ENCODE measurements at regions not wholly inside any gene's neighbourhood (a gene's known extent, or its start where the extent isn't known, plus 50 kb on each side); places are given as distances from the start of the nearest gene placed in this dataset.
"Not testable (repeated sequence)": the region's sequence is repeated elsewhere in the genome, so short reads cannot be mapped to it uniquely, and the experiment has no call there.

DNA sequence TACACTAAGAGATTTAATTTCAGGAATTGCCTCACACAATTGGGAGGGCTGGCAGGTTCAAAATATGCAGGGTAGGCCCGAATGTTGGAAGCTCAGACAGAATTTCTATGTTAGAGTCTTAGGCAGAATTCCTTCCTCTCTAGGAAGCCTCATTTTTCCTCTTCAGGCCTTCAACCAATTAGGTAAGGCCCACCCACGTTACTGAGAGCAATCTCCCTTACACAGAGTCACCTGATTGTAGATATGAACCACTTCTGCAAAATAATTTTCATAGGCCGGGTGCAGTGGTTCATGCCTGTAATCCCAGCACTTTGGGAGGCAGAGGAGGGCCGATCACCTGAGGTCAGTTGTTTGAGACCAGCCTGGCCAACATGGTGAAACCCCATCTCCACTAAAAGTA lies 50.2 kb upstream of the HIVEP1 start:
- no peak for DNase-seq

DNA sequence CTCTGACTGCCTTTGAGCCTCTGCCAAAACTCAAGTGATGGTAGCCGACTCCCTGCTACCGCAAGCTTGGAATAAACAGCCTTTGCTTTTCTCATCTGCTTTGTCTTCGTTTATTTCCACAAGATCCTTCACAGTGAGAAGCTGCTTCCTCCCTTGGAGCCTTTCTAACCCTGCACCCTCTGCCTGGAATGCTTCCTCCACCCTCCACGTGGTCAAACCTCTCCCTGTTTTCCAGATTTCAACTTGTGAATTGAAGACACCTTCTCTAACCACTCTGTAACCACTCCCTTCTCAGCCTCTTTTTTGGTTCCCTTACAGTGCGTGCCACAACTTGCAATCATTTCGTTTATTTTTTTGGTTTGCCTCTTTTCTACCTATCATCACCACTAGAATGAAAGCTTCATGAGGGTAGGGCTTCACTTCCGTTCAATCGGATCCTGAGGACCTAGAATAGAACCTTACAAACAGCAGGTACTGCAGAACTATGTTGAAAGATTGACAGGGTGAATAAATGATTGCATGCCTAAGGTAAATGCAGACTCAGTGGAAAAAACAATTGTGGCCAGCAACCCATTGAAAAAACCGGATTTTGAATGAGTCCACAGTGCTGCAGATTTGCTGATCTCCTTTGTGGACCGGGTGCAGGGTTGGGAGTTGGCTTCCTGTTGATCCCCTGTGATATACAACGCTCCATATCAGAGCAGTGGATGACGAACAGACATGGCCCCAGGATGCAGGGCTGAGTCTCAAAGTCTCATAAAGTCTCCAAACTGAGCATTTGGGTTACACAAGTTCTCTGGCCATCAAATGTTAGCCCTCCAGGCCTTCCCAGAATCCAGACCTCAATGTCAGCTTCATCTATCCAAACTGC lies 51.0 kb upstream of the HIVEP1 start:
- no peak for DNase-seq

DNA sequence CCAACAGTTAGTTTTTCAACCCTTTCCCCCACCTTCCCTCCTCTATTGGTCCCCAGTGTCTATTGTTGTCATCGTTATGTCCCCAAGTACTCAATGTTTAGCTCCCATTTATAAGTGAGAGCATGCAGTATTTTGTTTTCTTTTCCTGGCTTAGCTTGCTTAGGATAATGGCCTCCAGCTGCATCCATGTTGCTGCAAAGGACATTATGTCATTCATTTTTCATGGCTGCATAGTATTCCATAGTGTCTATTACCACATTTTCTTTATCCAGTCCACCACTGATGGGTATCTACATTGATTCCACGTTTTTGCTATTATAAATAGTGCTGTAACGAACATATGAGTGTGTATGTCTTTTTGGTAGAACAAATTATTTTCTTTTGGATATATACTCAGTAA lies 55.3 kb upstream of the HIVEP1 start:
- DNase-seq = no peak

DNA sequence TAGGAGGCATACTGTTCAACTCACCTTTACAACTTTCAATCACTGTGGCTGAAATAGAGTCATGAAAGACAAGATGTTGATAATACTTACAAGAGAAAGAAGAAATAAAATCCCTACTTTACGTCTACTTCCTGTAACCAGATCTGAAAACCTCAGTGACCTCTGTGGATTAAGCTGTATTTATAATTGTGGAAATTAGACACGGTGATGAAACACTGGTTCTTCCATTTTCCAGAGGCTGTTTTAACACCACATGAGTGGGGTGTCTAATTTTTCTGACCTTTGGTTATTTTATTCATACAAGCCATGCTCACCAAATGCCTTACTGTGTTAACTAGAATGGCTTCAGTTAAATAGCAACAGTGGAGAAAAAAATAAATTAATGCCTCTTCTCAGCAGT lies 58.5 kb upstream of the HIVEP1 start:
- DNase-seq = no peak

DNA sequence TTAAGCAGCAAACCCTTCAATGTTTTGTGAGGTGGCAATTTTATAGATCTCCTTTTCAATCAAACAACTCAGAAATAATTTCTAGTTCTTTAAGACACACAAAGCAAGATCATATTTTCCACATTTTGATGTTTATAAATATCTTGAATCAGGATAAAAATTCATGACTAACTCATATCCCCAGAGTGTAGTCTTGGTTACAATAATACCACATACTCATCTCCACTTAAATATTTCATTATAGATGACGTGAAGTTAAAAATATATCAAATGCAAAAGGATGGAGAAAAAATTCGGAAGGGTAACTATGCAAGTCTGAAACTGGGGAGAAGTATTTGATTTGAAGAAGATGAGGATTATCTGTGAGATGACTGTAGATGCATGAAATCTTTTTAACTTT lies 59.8 kb upstream of the HIVEP1 start:
- no peak for DNase-seq

DNA sequence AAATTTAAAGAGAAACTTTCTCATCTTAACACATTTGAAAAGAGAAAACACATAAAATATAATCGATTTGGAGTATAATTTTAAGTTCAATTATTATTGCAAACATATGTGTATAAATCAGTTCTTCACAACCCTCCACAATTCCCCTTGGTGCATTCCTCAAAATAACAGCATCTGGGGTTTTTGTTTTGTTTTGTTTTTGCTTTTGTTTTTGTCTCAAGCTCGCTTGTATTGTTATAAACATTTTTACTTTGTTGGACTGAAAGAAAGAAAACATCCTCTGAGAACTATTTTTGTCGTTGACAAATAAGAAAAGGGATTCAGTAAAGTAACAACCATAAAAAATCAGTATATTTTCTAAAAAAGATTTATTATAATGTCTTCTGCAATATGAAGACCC lies 60.2 kb upstream of the HIVEP1 start:
- DNase-seq = no peak

DNA sequence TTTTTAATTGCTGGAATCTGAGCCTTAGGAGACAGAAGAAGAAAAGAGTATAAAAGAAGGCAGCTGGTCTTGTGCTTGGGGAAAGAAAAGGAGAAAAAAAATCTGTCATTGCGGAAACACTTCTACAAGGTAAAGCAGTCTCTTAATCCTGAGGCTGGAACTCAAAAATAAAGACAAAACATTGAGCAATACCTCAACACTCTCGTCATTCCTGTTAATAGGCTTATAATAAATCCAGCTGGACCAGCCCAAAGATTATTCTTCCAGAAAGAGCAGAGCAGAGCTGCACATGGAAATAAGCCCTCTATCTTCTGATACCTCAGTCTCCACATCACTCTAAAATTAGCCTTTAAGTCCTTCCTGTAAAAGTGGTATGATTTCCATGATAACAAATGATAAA lies 62.0 kb upstream of the HIVEP1 start:
- DNase-seq = no peak

DNA sequence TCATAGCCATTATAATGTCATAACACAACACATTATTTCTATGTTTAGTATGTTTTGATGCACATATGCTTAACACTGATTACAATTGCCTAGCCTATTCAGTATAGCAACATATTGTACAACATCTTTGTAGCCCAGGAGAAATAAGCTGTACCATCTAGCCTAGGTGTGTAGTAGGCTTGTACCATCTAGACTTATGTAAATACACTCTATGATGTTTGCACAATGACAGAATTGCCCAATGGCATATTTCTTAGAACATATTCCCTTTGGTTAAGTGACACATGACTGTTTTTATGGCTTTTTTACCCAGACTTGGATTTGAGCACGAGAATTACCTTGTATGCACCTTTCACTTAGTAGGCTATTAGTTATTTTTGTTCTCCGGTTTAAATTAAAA lies 64.5 kb upstream of the HIVEP1 start:
- no peak for DNase-seq

DNA sequence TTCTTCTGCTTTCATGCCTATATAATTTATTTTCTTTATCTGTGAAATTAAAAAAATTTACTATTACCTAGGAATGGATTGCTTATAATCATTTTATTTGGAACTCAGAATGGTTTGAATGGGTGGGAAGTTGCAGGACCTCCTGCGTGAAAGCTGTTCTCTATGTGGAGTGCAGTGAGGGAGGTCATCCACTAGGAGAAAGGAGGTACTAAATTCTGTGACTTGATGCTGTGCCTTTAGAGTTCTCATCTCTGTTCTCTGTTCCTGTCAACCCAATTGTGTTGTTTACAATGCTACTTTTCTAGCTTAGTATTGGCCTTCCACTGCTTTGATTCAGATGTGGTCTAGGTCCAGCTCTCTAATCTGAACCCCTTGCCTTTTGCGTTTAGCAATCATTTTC lies 65.0 kb upstream of the HIVEP1 start:
- no peak for DNase-seq

DNA sequence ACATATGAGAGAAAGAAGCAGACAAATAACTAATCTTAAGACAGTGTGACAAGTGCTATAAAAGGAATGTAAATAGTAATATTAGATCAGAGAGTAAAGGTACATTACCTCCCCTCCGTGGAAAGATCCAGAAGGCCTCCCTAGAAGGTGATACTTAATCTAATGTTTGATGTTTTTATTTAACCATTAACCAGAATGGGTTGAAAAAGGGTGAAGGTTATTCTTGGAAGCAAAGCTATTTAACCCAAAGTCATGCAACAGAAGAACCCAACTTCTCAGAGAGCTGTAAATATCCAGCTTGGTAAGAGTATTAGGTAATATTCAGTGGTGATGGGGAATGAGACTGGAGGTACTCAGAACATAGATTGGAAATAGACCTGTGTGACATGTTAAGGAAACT lies 68.0 kb upstream of the HIVEP1 start:
- DNase-seq = no peak

DNA sequence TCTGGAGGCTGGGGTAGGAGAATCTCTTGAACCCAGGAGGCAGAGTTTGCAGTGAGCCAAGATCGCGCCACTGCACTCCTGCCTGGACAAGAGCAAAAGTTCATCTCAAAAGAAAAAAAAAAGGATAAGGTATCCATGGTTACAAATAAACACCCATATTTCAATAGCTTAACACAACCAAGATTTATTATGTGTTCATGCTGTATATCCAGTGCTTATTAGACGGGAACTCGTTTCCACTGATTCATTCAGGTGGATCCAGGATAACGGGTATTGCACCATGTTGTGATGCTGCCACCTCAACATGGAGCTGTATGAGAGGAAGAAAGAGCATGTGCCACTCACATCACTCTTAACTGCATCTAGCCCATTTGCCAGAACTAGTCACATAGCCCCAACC lies 69.1 kb upstream of the HIVEP1 start:
- DNase-seq = no peak

DNA sequence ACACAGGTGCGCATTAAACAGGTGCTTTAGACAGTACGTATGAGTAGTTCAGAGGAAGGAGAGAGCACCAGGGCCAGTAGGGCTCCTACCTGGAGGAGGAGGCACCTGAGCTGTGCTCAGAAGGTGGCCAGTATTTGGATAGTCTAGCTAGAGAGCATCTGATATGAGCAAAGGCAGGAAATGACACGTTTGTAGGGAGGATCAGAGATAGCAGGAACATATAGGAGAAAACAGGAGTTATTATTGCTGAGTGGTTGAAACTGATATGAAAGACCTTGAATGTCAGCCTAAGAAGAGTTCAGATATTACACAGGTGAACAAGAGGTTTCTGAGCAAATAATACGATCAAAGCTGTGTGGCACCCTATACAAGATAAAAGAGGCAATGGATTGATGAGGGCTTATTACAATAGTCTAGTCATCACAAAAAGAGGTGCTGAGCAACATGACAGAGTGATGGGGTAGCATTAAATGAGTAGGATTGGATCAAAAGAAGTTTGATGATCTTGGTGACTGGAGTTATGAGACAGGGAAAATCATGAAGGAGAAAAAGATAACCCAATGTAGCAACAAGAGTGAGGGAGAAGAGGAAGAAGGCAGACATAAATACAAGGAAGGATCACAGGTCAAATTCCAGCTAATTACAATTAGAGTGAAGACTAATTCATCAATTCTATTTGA lies 69.8 kb upstream of the HIVEP1 start:
- DNase-seq = no peak

DNA sequence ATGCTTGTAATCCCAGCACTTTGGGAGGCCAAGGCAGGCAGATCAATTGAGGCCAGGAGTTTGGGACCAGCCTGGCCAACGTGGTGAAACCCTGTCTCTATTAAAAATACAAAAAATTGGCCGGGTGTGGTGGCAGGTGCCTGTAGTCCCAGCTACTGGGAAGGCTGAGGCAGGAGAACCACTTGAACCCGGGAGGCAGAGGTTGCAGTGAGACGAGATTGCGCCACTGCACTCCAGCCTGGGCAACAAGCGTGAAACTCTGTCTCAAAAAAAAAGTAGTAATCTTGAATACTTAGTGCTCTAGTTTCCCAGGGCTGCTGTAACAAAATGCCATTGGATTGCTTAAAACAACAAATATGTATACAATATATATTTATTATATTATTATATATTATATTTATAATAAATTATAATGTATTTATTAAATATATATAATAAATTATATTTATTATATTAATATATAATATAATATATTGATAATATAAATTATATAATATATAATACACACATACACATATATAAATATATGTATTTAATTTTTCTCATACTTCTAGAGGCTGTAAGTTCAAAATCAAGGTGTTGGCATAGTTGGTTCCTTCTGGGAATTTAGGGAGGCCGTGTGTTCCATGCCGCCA lies 71.5 kb upstream of the HIVEP1 start:
- not testable (repeated sequence) for DNase-seq

DNA sequence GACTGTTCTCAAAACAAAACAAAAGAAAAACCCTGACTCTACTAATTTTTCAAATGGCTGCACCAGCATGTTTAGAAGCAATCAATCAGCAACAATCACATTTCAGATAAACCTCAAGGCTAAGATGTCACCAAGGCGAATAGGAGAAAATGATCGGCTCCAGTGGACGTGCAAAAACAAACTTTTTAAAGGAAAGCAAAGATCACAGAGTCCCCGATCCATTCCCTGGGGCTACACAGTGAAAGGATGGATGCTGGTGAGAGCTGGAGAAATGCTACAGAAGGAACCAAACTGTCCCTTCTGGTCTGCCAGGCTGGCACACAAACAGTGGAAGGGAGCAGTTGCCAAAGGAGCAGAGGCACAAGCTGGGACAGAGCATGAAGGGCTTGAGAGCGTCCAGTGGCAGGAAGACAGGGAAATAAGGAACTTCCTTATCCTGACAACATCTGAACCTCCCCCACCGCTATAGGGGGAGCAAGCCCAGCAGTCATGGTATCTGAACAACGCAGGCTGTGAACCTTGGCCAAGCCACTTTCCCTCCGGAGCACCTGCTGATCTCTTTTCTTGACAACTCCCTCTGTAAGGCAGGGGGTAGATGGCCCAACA lies 73.7 kb upstream of the HIVEP1 start:
- no peak for DNase-seq

DNA sequence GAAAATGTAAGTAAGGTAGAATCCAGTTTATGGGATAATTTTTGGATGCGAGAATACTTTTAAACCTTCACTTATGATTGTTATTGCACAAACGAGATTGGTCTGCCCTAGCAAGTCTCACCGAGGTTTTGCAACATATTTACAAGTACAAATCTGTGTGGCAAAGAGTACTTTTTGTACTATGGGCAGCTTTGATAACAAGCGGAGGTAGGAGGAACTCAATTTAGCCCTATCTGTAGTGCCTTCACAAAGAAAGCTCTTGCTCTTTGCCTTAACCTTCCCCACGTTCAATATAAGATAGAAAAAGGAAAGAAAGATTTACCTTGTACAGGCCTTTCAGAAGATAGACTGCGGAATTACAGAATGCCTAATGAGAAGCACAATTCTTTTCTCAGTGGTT lies 77.5 kb upstream of the HIVEP1 start:
- DNase-seq = no peak

DNA sequence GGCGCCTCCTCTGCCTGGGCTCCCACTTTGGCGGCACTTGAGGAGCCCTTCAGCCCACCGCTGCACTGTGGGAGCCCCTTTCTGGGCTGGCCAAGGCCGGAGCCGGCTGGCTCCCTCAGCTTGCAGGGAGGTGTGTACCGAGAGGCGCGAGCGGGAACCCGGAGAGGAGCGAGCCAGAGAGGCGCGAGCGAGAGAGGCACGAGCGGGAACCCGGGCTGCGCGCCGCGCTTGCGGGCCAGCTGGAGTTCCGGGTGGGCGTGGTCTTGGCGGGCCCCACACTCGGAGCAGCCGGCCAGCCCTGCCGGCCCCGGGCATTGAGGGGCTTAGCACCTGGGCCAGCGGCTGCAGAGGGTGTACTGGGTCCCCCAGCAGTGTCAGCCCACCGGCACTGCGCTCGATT lies 79.2 kb upstream of the HIVEP1 start:
- not testable (repeated sequence) for DNase-seq

DNA sequence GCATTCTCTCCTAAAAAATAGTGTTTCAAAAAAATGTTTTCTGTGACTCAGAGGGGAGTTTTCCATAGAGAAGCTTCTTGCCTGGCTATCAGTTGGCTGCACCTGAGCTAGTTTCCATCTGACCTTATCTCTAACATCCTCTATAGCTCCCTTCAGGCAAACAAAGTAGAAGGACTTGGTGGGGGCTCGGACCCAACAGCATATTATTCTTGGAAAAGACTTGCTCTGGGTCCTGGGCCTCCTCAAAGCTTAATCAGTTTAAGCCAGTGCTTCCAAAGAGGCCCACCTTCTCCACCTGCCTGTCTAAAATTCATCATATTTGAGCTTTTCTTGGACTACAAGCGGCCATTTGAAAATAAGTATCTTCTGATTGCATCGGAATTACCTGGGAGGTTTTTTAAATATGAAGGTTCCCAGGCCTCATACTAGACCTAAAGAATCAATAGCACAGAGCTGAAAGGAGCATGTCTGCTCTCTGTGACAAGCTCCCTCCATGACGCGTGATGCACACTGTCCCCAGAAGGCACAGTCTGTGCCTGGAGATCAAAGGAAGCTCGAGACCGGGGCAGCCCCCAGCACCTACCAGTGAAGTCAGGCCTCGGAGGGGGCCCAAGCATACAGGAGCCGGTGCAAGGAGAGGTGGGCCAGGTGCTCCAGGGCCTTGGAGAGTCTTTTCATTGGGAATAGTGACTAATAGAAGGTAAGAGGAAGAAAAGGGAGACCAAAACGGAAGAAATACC lies 80.6 kb upstream of the HIVEP1 start:
- no peak for DNase-seq

DNA sequence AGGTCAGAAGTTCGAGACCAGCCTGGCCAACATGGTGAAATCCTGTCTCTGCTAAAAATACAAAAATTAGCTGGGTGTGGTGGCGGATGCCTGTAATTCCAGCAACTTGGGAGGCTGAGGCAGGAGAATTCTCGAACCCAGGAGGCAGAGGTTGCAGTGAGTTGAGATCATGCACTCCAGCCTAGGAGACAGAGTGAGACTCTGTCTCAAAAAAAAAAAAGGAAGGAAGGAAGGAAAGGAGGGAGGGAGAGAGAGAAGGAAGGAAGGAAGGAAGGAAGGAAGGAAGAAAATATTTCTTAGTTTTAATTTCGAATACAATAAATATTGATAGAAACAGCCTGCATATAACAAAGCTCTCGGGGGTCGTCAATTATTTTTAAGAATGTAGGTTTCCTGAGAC lies 81.3 kb upstream of the HIVEP1 start:
- DNase-seq = not testable (repeated sequence)

DNA sequence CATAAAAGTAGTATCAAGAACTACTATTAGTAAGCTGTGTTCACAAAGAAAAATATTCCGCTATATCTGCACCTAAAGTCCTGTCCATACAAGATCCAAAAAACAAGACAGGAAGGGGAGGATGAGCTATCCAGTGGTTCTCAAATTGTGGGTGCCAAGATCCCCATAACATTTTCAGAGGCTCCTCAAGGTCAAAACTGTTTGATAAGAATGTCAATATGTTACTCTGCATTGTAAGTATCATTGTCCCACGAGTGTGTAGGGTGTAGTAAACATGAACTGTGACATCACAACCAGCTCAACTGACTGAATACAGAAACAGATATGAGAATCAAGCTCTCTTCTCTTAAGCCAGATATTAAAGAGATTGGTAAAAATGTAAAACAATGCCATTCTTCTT lies 81.9 kb upstream of the HIVEP1 start:
- DNase-seq = no peak

DNA sequence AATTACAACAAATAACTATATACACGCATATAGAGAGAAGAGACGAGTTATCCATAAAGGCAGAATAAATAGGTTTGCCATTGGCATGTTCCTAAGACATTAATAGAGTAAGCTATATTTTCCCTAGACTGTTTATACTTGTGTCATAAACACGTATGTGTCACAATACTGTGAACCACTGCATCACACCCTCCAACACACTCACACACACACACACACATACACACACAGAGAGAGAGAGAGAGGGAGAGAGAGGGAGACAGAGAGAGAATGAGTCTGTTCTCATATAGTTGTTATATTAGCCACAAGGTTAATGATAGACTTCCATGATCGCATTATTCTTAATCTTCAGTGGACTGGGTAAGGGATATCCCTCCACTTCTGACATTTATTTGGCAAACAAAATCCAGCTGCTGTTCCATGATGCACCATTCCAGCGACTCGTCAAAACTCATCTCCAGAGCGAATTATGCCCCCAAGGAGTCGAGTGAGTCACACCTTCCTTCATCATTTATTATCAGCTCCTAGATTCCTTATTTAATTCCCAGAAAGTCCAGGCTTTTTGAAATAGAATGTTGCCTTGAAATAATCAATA lies 82.8 kb upstream of the HIVEP1 start:
- DNase-seq = no peak

DNA sequence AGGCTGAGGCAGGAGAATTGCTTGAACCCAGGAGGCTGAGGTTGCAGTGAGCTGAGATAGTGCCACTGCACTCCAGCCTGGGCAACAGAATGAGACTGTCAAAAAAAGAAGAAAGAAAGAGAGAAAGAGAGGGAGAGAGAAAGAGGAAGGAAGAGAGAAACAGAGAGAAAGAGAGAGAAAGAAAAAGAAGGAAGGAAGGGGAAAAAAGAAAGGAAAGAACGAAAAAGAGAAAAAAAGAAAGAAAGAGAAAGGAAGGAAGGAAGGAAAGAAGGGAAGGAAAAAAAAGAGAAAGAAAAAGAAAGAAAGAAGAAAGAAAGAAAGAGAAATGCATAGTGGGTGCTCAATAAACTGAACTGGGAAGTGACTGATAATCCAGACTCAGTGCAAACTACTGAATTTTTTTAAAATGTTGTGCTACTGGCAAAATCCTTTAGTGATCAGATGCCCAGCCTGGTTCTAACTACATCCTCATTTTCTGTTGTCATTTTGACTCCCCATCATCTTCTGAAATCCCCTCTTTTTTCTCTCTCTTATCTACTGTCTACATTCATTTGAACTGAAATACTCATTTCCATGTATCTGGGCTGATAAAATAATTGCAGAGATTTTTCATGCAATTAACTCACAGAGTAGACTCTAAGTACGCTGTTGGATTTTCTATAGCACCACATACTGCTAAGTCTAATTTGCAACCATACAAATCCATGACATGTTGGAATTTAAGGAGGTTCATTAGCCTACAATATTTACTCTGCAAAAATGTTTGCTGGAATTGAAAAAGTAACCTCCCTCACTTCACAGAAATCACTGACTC lies 85.3 kb upstream of the HIVEP1 start:
- no peak for DNase-seq

Data from hindlimb muscle (tissue), 1 donor.